Activated effector memory CD4-positive, alpha-beta T cell treated with Interleukin-2 at 50 U/mL for 16 hours (primary cell): ENCODE measurements at regions not wholly inside any gene's neighbourhood (a gene's known extent, or its start where the extent isn't known, plus 50 kb on each side); places are given as distances from the start of the nearest gene placed in this dataset.

Experiments used
- DNase-seq: peaks from one replicate; pipeline ENCODE4 v3.0.0-alpha.2; 2020

DNA sequence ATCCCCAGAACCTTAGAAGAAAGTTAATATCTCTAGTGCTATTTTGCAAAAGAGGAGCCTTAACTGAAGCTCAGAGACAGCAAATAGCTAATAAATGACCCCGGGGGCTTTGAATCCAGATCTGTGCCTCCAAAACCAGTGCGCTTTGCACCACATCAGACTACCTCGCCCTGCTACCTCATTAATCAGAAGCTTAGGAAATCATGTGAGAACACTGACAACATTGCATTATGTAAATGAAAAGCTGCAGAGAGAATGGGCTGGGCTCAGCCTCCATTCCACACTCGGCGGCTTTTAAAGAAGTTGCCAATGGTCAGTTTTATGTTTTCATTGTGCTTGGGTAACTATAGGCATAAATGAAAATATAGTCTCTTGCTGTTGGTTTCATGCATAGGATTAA is 54.0 kb upstream of the STMND1 start:
- DNase-seq, result no peak

DNA sequence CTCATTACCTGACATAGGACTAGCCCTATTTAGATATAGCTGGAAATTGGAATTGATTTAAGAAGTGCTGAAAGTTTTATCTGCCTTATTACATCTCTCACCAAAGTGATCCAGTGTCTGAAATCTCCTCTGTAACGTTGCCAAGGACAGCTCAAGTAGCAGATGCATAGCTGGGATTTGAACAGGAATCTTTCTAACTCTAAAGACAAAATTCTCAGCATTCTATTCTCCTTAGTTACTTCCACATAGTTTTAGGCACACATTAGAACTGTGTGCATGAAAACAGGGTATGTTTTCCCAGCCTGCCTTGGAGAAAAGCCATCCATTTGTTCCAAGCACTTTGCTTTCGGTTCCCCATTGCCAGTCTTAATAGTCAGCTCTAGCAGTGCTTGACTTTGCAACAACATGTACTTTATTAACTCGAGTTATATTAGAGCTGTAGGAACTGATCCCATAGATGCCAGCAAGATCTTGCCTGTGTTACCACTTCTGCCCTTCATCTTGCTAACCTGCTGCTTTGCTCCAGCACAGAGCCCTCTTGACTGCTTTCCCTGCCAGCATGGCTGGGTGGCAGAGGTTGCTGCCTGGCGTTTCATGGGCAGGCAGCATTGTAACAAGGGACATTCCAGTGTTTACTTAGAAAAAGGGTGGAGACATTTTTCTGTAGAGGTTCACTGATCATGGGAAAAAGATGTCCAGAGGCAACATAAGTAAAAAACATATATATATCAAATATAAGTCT is 56.1 kb upstream of the STMND1 start:
- no peak for DNase-seq

DNA sequence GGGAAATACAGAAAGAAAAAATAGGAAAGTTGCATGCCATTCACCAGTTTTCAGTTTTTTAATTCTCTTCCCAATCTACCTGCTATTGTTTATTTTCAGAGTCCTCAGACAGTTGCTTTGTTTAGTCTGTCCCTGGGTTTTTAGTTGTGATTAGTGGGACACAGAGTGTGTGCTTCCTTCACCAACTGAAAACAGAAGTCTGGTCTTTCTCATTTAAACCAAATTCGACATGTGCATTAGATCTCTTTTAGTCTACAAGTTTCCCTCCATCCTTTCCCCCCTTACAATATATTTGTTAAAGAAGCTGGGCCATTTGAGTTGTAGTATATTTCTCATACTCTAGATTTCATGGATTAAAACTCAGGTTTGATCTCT is 58.7 kb upstream of the STMND1 start:
- no peak for DNase-seq

DNA sequence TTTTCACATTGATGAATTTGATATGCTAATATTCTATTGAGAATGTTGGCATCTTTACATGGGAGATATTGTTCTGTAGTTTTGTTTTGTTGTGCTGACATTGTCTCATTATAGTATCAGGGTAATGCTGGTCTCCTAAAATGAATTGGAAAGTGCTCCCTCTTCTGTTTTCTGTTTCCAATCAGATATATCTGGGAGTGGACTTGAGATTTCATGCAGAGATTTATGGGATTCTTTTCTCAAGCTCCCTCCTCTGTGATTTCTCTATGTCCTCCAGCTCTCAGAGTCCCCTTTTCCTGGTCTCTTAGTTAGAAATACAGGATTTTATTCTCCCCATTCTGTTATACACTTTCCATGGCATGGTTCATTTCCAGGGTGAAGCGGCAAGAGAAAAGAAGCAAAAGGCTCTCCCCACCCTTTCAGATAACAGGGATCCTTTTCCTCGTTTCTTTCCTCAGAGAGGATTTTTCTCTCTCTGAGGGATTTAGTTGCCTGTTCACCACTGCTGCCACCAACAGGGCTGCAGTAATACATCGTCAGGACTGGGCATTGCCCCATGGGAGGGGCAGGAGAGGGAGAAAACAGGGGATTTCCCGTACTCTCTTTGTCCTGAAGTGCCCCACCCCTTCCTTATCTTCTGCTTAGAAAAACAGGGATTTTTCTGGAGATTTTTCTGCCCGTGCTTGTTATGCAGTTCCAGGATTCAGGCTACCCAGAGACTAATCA is 59.3 kb upstream of the STMND1 start:
- no peak for DNase-seq

DNA sequence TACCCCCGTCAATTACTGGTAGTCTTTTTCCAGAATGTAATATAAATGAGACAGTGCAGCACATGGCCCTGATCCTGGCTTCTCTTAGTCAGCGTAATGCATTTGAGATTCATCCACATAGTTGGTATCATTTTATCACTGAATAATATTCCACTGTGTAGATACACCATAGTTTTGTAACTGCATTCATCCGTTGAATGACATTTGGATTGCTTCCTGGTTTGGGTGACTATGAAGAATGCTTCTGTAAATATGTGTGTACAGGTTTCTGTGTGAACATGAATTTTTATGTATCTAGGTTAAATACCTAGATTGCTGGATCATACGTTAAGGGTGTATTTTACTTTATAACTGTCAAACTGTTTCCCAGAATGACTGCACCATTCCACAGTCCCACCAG is 62.6 kb upstream of the STMND1 start:
- DNase-seq, result no peak

DNA sequence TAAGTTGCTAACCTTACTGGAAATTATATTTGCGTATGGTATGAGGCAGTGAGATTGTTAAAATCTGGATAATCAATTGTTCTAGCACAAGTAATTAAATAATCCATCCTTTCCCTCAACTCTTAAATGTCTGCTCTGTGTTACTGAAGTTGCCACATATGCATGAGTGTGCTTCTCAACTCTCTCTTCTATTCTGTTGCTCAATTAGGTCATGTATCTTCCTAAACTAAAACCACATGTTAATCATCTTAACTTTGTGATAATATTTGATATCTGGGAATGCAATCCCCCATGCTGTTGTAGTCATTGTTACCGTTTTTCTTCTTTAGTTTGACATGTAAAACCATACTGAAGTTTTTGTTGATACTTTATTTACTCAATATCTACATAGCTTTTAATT is 63.5 kb upstream of the STMND1 start:
- DNase-seq, result no peak

DNA sequence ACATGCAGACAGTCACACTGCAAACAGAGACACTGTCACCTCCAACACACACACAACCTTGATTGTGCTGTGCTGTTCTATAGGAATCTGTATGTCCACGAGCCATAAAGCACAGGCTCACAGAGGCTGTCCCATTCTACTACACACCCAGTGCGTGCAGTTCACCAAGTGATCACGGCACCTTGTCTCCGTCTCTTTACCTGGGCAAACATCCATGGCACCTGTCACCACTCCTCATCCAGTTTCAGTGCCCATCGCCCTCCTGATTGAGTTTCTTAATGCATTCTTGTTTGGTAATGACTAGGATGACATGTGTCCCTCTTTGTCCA is 65.8 kb upstream of the STMND1 start:
- no peak for DNase-seq

DNA sequence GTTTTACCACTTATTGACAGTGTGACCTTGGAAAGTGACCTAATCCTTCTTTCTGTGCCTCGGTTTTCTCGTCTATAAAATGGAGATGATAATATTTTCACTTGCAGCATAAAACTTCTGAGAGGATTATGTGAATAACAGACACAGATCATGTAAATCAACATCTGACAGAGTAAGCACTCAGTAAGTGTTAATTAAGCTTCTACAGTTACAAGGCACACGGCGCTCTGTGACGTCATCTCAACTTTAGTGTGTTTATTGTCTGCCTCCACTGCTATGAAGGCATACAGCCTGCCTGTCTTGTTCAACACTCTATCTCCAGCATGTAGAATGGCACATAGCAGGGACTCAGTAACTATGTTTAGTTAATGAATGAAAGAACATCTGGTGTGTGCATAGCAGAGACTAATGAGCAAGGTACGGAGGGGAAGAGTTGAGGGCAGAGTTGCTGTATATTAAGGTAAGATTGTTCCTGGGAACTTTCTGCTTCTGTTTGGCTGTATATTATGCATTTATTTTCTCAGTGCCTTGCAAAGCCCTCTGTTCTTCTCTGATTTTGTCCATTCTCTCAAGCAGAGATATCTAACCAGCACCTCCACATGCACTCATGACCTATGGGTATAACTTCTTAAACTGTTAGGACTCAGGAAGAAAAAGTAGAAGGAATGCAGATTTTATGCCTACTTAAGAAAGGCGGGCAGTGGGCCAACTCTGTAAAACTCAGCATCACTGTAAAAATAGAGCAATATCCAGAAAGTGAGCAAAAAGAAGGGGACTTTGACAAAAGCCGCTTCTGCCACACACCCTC is 66.4 kb upstream of the STMND1 start:
- DNase-seq, result no peak

DNA sequence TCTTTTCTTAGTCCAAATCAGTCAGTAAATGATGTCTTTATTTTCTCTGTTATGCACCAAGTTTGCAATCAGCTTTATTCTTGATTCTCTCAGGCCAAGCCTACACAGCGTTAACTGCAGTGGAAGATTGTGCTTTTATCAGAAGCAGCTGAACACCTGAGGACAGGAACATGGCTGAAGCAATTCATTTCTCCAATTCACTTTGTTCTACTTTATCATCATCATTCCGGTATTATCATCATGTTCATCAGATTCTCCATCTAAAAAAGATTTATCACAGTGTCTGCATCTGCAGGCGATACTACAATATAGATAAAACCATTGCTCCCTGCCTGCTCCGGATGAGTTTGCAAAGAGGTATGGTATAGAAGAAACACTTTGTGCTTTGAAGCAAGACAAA is 68.1 kb upstream of the STMND1 start:
- no peak for DNase-seq

DNA sequence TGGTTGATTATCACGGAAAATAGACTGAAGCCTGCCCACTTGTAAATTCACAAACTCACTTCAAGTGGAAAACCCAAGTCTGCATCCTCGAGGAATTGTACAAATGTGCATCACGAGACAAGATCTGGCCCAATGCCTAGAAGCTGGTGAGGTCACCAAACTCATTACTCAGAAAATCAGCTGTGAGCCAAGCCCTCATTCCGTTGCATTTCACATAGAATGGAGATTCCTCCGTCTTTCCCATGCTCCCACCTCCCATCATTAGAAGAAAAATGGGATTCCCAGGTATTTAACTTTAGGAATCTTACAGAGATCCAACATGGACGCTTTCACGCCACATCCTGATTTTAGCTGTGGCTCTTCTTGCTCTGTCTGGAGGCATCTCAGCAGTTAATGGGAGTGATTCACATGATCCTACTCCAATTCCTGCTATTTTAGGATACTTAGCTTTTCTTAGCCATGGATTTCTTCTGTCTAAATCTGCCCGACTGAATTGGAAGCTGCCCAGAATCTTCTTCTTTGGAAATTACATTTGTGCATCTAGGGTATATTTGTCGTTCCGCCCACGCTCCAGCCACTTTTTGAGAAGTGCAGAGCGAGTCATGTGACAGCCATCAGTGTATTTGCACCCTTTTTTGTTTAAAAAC is 68.7 kb upstream of the STMND1 start:
- DNase-seq, result no peak

DNA sequence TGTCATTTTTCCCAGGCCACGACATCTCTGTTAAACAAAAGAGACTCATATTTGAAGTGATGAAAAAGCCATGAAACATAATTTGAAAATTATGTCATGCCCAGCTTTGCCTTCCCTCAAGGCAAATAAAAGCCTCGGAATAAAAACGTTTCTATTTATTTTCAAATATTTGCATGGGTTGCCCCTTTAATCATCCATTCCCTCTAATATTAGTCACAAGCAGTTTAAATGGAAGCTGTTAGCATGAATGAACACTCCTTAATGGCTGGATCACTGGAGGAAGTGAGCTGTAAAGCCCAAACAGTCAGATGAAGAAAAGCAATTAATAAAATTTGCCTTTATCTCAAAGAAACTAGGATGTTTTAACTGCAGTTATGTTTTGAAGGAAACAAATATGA is 69.3 kb upstream of the STMND1 start:
- no peak for DNase-seq

DNA sequence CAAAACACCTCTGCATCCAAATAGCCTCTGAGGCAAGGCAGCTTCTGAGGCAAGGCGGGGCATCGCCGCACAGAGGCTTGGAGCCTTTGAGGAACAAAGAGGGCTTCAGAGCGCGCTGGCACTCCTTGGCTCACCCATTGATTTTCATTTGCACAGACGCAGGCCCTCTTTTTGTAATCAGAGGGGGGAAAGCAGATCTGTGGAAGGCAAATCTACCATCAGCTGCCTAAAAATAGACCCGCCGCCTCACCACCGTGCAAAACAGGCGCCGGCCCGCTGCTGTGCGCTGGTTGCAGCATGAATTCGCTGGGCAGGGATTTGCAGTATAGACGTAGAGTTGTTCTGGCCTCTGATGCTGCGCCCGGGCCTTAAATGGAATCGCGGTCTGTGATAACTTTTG is 69.9 kb upstream of the STMND1 start:
- DNase-seq, result no peak

DNA sequence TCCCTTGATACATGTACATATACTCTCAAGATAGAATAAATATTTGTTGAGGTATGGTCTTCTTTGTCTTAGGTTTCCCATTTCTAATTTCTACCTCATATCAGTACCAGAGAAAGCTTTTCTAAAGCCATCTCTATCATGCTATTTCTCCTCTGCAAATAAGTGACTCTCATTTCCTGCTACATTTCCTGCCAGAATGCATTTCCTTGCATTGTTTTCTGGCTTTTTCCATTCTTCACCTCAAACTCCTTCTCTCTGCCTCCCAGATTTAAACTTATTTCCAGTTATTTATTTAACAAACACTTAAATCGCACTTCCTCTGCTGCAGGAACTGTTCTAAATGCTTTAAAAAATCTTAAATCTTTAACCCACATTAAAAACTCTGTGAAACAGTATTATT is 74.4 kb upstream of the STMND1 start:
- DNase-seq, result no peak

DNA sequence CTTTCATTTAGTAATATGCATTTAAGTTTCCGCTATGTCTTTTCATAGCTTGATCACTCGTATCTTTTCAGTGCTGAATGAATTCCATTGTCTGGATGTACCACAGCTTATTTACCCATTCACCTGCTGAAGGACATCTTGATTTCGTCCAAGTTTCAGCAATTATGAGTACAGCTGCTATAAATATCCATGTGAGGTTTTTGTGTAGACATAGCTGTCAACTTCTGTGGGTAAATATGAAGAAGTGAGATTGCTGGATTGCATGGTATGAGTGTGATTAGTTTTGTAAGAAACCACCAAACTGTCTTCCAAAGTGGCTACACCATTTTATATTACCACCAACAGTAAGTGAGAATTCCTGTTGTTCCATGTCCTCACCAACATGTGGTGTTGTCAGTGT is 79.2 kb upstream of the STMND1 start:
- DNase-seq, result no peak

DNA sequence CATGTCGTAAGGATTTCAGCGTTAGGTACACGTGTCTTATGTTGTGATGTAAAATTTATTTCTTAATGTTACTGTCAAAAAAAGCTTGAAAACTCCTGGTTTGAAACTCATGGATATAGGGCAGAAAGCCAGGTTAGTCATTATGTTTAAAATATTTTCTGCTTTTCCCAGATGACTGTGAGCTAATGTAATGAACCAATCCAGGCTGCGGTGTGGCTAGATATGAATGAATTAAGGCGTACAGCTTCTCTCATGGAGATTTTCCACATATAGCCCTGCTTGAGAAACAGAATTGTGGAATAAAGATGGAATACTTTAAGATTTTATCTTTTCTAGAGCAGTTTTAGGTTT is 80.3 kb upstream of the STMND1 start:
- no peak for DNase-seq

DNA sequence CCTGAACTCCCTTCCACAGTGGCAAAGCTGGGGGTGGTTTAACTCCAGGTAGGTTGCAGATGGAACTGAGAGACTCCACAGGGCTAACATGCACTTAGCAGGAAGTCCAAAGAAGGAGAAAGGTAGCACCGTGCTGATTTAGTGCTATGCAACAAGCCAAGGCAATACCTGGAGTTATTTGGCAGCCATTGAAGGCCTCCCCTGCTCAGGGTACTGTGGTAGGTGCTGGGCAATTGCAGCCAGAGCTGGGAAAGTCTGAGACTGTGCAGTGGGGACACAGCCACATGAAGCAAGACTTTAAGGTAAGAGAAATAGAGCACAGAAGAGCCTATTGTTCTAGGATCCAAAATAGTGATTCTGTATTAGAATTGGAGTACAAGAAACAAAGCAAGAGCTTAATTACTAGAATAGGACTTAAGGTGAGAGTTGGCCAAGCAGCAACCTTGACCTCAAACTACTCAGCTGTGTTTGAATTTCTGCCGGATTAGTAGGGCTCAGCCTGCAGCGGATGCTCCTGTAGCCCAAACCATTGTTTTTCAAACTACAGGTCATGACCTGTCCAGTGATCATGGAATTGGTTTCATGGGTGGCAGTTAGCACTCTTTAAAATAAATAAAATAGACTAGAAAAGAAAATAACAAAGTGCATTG is 80.8 kb upstream of the STMND1 start:
- no peak for DNase-seq

DNA sequence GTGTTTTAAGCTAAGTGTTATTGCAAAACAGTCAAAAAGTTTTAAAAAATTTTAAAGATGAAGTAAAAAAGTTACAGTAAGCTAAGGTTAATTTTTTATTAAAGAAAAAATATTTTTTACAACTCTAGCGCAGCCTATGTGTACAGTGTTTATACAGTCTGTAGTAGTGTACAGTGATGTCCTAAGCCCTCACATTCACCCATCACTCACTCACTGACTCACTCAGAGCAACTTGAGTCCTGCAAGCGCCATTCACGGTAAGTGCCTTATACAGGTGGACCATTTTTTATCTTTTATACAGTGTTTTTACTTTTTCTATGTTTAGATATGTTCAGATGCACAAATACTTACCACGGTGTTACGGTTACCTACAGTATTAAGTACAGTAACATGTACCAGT is 83.4 kb upstream of the STMND1 start:
- DNase-seq, result no peak

DNA sequence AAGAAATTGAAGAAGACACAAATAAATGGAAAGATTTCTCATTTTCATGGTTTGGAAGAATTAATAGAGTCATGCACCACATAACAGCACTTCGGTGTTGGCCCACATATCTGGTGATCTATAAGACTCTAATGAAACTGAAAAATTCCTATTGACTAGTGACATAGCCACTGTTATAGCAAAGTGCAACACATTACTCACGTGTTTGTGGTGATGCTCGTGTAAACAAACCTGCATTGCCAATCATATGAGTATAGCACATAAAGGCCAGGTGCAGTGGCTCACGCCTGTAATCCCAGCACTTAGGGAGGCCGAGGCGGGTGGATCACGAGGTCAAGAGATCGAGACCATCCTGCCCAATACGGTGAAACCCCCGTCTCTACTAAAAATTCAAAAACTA is 84.4 kb upstream of the STMND1 start:
- DNase-seq, result no peak

DNA sequence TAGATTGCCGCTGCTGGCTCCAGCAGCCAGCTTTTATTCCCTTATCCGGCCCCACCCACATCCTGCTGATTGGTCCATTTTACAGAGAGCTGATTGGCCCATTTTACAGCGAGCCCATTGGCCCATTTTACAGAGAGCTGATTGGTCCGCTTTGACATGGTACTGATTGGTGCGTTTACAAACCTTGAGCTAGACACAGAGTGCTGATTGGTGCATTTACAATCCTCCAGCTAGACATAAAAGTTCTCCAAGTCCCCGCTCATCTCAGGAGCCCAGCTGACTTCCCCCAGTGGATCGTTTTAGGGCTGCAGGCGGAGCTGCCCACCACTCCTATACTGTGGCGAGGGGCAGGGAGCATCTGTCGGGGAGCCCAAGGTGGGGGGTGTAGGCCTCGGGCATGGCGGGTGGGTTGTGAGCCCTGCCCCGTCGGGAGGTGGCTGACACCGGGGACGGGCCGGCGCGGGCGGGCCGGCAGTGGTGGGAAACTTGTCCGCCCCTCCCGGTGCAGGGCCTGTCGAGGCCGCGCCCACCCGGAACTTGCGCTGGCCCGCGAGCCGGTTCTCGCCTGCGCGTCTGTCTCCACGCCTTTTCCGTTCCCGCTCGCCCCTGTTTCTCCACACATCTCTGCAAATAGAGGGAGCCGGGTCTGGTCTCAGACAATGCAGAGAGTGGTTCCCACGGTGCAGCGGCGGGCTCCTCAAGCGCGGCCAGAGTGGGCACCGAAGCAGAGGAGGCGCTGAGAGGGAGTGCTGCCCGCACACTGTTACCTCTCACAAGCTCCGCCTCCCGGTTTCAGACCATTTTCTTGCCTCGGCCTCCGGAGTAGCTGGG is 86.1 kb upstream of the STMND1 start:
- peak; percentile 19 for DNase-seq

DNA sequence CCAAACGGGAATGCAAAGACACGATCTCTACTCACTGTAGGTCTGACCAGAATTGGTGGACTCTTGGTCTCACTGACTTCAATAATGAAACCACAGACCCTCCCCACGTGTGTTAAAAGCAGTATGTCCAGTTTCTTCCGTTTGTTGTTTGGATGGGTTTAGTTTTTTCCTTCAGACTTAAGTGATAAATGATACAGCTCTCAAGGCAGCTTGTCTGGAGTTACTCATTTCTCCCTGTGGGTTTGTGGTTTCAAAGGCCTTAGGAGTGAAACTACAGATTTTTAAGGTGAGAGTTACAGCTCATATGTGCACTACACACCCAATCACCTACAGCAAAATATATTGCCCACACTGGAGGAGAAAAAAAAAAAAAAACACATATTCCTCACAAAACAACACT is 86.7 kb upstream of the STMND1 start:
- DNase-seq, result no peak

DNA sequence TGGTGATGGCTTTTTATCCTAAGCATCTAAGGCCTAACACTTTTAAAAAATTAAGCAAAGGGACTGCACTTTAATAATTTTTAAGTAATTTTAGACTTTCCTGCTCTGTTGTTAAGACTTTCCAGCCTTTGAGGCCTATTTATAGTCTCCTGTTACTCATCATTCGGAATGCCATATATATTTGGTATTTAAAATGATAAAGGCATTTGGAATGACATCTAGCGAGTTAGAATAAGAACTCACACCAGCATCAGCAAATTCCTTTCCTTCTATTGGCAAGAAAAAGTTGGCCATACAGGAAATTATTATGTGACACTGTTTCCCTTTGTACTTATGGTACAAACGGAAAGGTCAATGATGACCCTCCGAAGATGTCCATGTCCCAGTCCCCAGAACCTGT is 88.1 kb upstream of the STMND1 start:
- no peak for DNase-seq
